Neural cell (in vitro differentiated cells): ENCODE measurements at regions not wholly inside any gene's neighbourhood (a gene's known extent, or its start where the extent isn't known, plus 50 kb on each side); places are given as distances from the start of the nearest gene placed in this dataset.

Experiments
- H2AFZ ChIP-seq: fragments of 200-600, 300-800 bp; sonication (generic), shearing (Covaris generic); 2 replicates; pipeline ENCODE4 v1.6.0; 2014; ENCODE audit warnings: low read depth, mild to moderate bottlenecking, antibody characterized with exemption, low read length, moderate library complexity
- H3F3A ChIP-seq: fragments of 200-600 bp; shearing (Covaris generic); 2 replicates; pipeline ENCODE4 v1.6.1; 2016; ENCODE audit warnings: mild to moderate bottlenecking, moderate library complexity, mixed read lengths, antibody characterized with exemption, low read length; ENCODE audit not compliant: insufficient read depth, poor library complexity, severe bottlenecking
- H3K27ac ChIP-seq: fragments of 200-600, 300-800 bp; sonication (generic), shearing (Covaris generic); 2 replicates; pipeline ENCODE4 v1.5.1; 2014; ENCODE audit warnings: mild to moderate bottlenecking, low read length, moderate library complexity
- H3K27me3 ChIP-seq: fragments of 300-800, 200-600 bp; sonication (generic), shearing (Covaris generic); 2 replicates; pipeline ENCODE4 v1.6.0; 2014; ENCODE audit warnings: mild to moderate bottlenecking, low read depth, low read length, moderate library complexity; ENCODE audit not compliant: insufficient read depth
- H3K36me3 ChIP-seq: fragments of 300-800, 200-600 bp; sonication (generic), shearing (Covaris generic); 2 replicates; pipeline ENCODE4 v1.5.1; 2014; ENCODE audit warnings: mild to moderate bottlenecking, antibody characterized with exemption, low read length, moderate library complexity; ENCODE audit not compliant: insufficient read depth
- H3K4me2 ChIP-seq: fragments of 300-800, 200-600 bp; sonication (generic), shearing (Covaris generic); 2 replicates; pipeline ENCODE4 v1.6.0; 2014; ENCODE audit warnings: mild to moderate bottlenecking, low read length
- H3K4me3 ChIP-seq: fragments of 300-800, 200-600 bp; sonication (generic), shearing (Covaris generic); 2 replicates; pipeline ENCODE4 v1.5.1; 2014; ENCODE audit warnings: mild to moderate bottlenecking, low read length, moderate library complexity
- H3K79me2 ChIP-seq: fragments of 200-600 bp; shearing (Covaris generic); replicated peaks from 2 replicates; pipeline ENCODE4 v1.6.0; 2014; ENCODE audit warnings: mild to moderate bottlenecking, low read length, moderate library complexity; ENCODE audit not compliant: insufficient read depth
- H3K9ac ChIP-seq: fragments of 300-800, 200-600 bp; sonication (generic), shearing (Covaris generic); 2 replicates; pipeline ENCODE4 v1.6.1; 2016; ENCODE audit warnings: mild to moderate bottlenecking, low read length, mixed read lengths
- H3K9me2 ChIP-seq: fragments of 200-600 bp; shearing (Covaris generic); 2 replicates; pipeline ENCODE4 v1.6.1; 2016; ENCODE audit warnings: mild to moderate bottlenecking, low read length, mixed read lengths; ENCODE audit not compliant: insufficient read depth
- H3K9me3 ChIP-seq: fragments of 200-600, 300-800 bp; sonication (generic), shearing (Covaris generic); 2 replicates; pipeline ENCODE4 v1.6.1; 2016; ENCODE audit warnings: mild to moderate bottlenecking, mixed run types, low read length, moderate library complexity, mixed read lengths
- H4K20me1 ChIP-seq: fragments of 200-600 bp; shearing (Covaris generic); 2 replicates; pipeline ENCODE4 v1.6.1; 2016; ENCODE audit warnings: mild to moderate bottlenecking, mixed run types; ENCODE audit not compliant: insufficient read depth
- EP300 ChIP-seq: fragments of 450-650 bp; conservative IDR thresholded peaks from 2 replicates; pipeline ENCODE4 v1.6.1; 2014; ENCODE audit warnings: antibody characterized with exemption, mild to moderate bottlenecking, moderate library complexity; ENCODE audit not compliant: poor library complexity, severe bottlenecking
- EZH2 ChIP-seq: fragments of 200-600, 300-800 bp; shearing (Covaris generic), sonication (generic); IDR thresholded peaks from 2 replicates; pipeline ENCODE4 v1.6.1; 2014; ENCODE audit warnings: antibody characterized with exemption, low read length, borderline replicate concordance, mild to moderate bottlenecking; ENCODE audit not compliant: insufficient read depth, poor library complexity, severe bottlenecking
- MXI1 ChIP-seq: fragments of 450-650 bp; conservative IDR thresholded peaks from 2 replicates; pipeline ENCODE4 v1.6.1; 2014; ENCODE audit warnings: antibody characterized with exemption, mild to moderate bottlenecking; ENCODE audit not compliant: poor library complexity, severe bottlenecking
- POLR2AphosphoS5 ChIP-seq: IDR thresholded peaks from 2 replicates; pipeline ENCODE4 v1.6.1; 2012
- RAD21 ChIP-seq: fragments of 450-650 bp; conservative IDR thresholded peaks from 2 replicates; pipeline ENCODE4 v1.6.1; 2014; ENCODE audit warnings: antibody characterized with exemption, mild to moderate bottlenecking, moderate library complexity
- SMC3 ChIP-seq: fragments of 450-650 bp; conservative IDR thresholded peaks from 2 replicates; pipeline ENCODE4 v1.6.1; 2014; ENCODE audit warnings: antibody characterized with exemption, mild to moderate bottlenecking, moderate library complexity; ENCODE audit not compliant: poor library complexity
- TAF1 ChIP-seq: IDR thresholded peaks from 2 replicates; pipeline ENCODE4 v1.6.1; 2012; ENCODE audit warnings: low read depth
- TF ChIP-seq, protein P1 (sequence below): fragments of 450-650 bp; IDR thresholded peaks from 2 replicates; pipeline ENCODE4 v1.5.1; 2014; ENCODE audit warnings: antibody characterized with exemption, mild to moderate bottlenecking, moderate library complexity; ENCODE audit not compliant: poor library complexity, severe bottlenecking
- TF ChIP-seq, protein P2 (sequence below): IDR thresholded peaks from 2 replicates; pipeline ENCODE4 v1.6.1; 2012; ENCODE audit warnings: borderline replicate concordance

DNA sequence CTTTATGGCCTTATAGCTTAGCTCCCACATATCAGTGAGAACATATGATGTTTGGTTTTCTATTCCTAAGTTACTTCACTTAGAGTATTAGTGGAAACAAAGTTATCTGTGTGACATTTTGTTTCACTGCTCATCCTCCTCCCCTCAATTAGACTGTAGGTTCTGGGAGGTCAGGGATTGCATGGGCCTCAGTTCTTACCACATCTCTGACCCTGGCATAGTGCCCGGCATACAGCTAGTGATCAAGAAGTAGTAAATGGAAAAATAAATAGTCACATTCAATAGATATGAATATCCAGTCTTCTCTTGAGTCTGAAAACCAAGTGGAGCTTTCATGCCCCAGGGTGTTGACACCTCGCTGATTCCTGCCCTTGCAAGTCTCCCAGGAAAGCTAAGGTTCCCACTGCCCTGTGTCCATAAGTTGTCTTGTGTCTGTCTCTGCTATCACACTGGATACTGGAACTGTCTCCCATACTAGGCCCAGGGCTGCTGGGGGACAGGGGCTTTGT lies 249.5 kb upstream of the TSHZ3 start:
- no peak for TF ChIP-seq MXI1
- TF ChIP-seq, protein P1, sequence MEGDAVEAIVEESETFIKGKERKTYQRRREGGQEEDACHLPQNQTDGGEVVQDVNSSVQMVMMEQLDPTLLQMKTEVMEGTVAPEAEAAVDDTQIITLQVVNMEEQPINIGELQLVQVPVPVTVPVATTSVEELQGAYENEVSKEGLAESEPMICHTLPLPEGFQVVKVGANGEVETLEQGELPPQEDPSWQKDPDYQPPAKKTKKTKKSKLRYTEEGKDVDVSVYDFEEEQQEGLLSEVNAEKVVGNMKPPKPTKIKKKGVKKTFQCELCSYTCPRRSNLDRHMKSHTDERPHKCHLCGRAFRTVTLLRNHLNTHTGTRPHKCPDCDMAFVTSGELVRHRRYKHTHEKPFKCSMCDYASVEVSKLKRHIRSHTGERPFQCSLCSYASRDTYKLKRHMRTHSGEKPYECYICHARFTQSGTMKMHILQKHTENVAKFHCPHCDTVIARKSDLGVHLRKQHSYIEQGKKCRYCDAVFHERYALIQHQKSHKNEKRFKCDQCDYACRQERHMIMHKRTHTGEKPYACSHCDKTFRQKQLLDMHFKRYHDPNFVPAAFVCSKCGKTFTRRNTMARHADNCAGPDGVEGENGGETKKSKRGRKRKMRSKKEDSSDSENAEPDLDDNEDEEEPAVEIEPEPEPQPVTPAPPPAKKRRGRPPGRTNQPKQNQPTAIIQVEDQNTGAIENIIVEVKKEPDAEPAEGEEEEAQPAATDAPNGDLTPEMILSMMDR: no peak
- no peak for TF ChIP-seq SMC3
- no peak for TF ChIP-seq TAF1
- TF ChIP-seq RAD21: no peak
- TF ChIP-seq, protein P2, sequence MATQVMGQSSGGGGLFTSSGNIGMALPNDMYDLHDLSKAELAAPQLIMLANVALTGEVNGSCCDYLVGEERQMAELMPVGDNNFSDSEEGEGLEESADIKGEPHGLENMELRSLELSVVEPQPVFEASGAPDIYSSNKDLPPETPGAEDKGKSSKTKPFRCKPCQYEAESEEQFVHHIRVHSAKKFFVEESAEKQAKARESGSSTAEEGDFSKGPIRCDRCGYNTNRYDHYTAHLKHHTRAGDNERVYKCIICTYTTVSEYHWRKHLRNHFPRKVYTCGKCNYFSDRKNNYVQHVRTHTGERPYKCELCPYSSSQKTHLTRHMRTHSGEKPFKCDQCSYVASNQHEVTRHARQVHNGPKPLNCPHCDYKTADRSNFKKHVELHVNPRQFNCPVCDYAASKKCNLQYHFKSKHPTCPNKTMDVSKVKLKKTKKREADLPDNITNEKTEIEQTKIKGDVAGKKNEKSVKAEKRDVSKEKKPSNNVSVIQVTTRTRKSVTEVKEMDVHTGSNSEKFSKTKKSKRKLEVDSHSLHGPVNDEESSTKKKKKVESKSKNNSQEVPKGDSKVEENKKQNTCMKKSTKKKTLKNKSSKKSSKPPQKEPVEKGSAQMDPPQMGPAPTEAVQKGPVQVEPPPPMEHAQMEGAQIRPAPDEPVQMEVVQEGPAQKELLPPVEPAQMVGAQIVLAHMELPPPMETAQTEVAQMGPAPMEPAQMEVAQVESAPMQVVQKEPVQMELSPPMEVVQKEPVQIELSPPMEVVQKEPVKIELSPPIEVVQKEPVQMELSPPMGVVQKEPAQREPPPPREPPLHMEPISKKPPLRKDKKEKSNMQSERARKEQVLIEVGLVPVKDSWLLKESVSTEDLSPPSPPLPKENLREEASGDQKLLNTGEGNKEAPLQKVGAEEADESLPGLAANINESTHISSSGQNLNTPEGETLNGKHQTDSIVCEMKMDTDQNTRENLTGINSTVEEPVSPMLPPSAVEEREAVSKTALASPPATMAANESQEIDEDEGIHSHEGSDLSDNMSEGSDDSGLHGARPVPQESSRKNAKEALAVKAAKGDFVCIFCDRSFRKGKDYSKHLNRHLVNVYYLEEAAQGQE: no peak
- no peak for TF ChIP-seq EZH2
- no peak for TF ChIP-seq POLR2AphosphoS5
- no peak for TF ChIP-seq EP300
- H3F3A ChIP-seq: no peaks in the 10 kb centered on the region
- no peaks in the 10 kb centered on the region for H4K20me1 ChIP-seq
- no peaks in the 10 kb centered on the region for H3K27me3 ChIP-seq
- no peak overlapping the region for H3K27ac ChIP-seq
- no peaks in the 10 kb centered on the region for H3K9me2 ChIP-seq
- no peak overlapping the region for H3K9ac ChIP-seq
- no peak overlapping the region for H3K4me3 ChIP-seq
- H3K79me2 ChIP-seq: no peaks in the 10 kb centered on the region
- no peak overlapping the region for H3K4me2 ChIP-seq
- no peaks in the 10 kb centered on the region for H3K36me3 ChIP-seq
- no peaks in the 10 kb centered on the region for H3K9me3 ChIP-seq
- H2AFZ ChIP-seq: no peak overlapping the region

DNA sequence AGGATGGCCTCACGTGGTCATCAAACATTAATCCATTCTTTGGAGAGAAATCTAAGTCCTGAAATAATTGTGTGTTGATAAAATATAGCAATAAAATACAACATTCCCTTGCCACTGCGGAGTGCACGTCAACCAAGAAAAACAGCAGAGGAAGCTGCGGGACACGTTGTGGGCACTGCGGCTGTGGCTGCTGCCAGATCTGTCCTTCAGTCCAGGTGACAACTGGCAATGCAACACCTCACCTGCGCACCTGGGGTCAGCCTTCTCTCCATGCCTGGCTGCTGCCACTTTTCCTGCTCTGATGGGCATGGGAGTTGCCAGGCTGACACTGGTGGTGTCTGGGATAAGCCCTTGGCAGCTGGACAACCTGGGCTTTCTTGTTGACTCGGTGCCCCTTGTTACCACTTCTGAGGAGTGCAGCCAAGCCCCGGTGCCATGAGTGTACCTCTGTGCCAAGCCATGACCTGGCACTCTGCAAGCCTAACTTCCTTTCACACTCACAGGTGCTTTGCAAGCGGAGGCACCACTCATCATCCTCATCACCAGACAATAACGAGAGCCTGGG lies 251.6 kb upstream of the TSHZ3 start:
- Histone ChIP-seq H2AFZ (no peak overlapping the region), H3K4me3 (no peak overlapping the region), H3K9ac (no peak overlapping the region), H3K9me3 (no peaks in the 10 kb centered on the region), H3K27ac (no peak overlapping the region), H3K36me3 (no peaks in the 10 kb centered on the region), H3K4me2 (no peak overlapping the region), H3F3A (no peaks in the 10 kb centered on the region), H3K79me2 (no peaks in the 10 kb centered on the region), H4K20me1 (no peaks in the 10 kb centered on the region), H3K27me3 (no peaks in the 10 kb centered on the region), H3K9me2 (no peaks in the 10 kb centered on the region)
- TF ChIP-seq, protein P1: no peak
- TF ChIP-seq, protein P2: no peak
- no peak for TF ChIP-seq EZH2
- no peak for TF ChIP-seq RAD21
- no peak for TF ChIP-seq EP300
- no peak for TF ChIP-seq SMC3
- TF ChIP-seq POLR2AphosphoS5: no peak
- TF ChIP-seq TAF1: no peak
- TF ChIP-seq MXI1: no peak
